ENCODE measurements at regions not wholly inside any gene's neighbourhood (a gene's known extent, or its start where the extent isn't known, plus 50 kb on each side); places are given as distances from the start of the nearest gene placed in this dataset.

- TF ChIP-seq POLR2A (IDR thresholded peaks at IDR 0.05) (no peak), CTCF (IDR thresholded peaks at IDR 0.05) (no peak)
Observed at GRCh38 chr3:10632741-10633140, 127.4 kb upstream of the ATP2B2 start.

All from Peyer's patch (tissue), 4 donors.